IPS-18c (cell line): ENCODE measurements at regions not wholly inside any gene's neighbourhood (a gene's known extent, or its start where the extent isn't known, plus 50 kb on each side); places are given as distances from the start of the nearest gene placed in this dataset.
"Not testable (repeated sequence)": the region's sequence is repeated elsewhere in the genome, so short reads cannot be mapped to it uniquely, and the experiment has no call there.

Experiments used
- H3K4me3 ChIP-seq: 2 replicates; pipeline ENCODE4 v1.7.0; 2013; ENCODE audit warnings: low read depth, mild to moderate bottlenecking, low read length, moderate library complexity; ENCODE audit not compliant: insufficient read depth
- H3K9me3 ChIP-seq: one replicate; pipeline ENCODE4 v1.6.1; 2013; ENCODE audit warnings: mild to moderate bottlenecking, low read length, moderate library complexity; ENCODE audit not compliant: control insufficient read depth, insufficient read depth

- H3K9me3 ChIP-seq, result no peaks in the 10 kb centered on the region
- H3K4me3 ChIP-seq, result no peak overlapping the region
These were observed 85.7 kb downstream of the CRYGS start for GRCh38 chr3:186458306-186459107.

- H3K9me3 ChIP-seq, result no peaks in the 10 kb centered on the region
- no peak overlapping the region for H3K4me3 ChIP-seq
These were observed 86.9 kb downstream of the CRYGS start for GRCh38 chr3:186457236-186457635.

GRCh38 chr3:186456731-186457191, 87.4 kb downstream of the CRYGS start:
- Histone ChIP-seq H3K9me3 (no peaks in the 10 kb centered on the region), H3K4me3 (no peak overlapping the region)

- no peak overlapping the region for H3K4me3 ChIP-seq
These were observed 89.1 kb downstream of the CRYGS start for GRCh38 chr3:186454881-186455703.

GRCh38 chr3:186453531-186453930, 90.6 kb downstream of the CRYGS start:
- no peak overlapping the region for H3K4me3 ChIP-seq
- H3K9me3 ChIP-seq, result no peaks in the 10 kb centered on the region

More at GRCh38 chr3:186454881-186455703, 89.1 kb downstream of the CRYGS start:
- H3K9me3 ChIP-seq, result no peaks in the 10 kb centered on the region

GRCh38 chr3:186452517-186452916, 90.5 kb upstream of the DGKG start:
- no peaks in the 10 kb centered on the region for H3K9me3 ChIP-seq
- no peak overlapping the region for H3K4me3 ChIP-seq

GRCh38 chr3:186451371-186451770, 89.3 kb upstream of the DGKG start:
- H3K4me3 ChIP-seq, result no peak overlapping the region
- H3K9me3 ChIP-seq, result peaks cover 2% of the 10 kb centered on the region

- H3K4me3 ChIP-seq, result no peak overlapping the region
- peaks cover 2% of the 10 kb centered on the region for H3K9me3 ChIP-seq
These were observed 82.9 kb upstream of the DGKG start for GRCh38 chr3:186444974-186445373.

GRCh38 chr3:186444288-186444687, 82.3 kb upstream of the DGKG start:
- H3K4me3 ChIP-seq, result no peak overlapping the region
- peaks cover 2% of the 10 kb centered on the region for H3K9me3 ChIP-seq

GRCh38 chr3:186442979-186443378, 80.9 kb upstream of the DGKG start:
- H3K4me3 ChIP-seq, H3K9me3 ChIP-seq: not testable (repeated sequence)

GRCh38 chr3:186442162-186442561, 80.1 kb upstream of the DGKG start:
- no peak overlapping the region for H3K4me3 ChIP-seq
- peaks cover under 1% of the 10 kb centered on the region for H3K9me3 ChIP-seq

GRCh38 chr3:186440891-186441290, 78.9 kb upstream of the DGKG start:
- H3K4me3 ChIP-seq, result no peak overlapping the region
- H3K9me3 ChIP-seq, result no peaks in the 10 kb centered on the region

- H3K4me3 ChIP-seq, result no peak overlapping the region
- H3K9me3 ChIP-seq, result no peaks in the 10 kb centered on the region
These were observed 77.7 kb upstream of the DGKG start for GRCh38 chr3:186439725-186440124.

GRCh38 chr3:186435332-186435731, 73.3 kb upstream of the DGKG start:
- not testable (repeated sequence) for H3K4me3 ChIP-seq, H3K9me3 ChIP-seq

GRCh38 chr3:186432944-186433732, 71.1 kb upstream of the DGKG start:
- Histone ChIP-seq H3K9me3 (no peaks in the 10 kb centered on the region), H3K4me3 (no peak overlapping the region)

GRCh38 chr3:186432189-186432588, 70.2 kb upstream of the DGKG start:
- Histone ChIP-seq H3K4me3 (no peak overlapping the region), H3K9me3 (no peaks in the 10 kb centered on the region)

- Histone ChIP-seq H3K4me3 (no peak overlapping the region), H3K9me3 (peaks cover 3% of the 10 kb centered on the region)
These were observed 65.7 kb upstream of the DGKG start for GRCh38 chr3:186427627-186428281.
